ENCODE measurements at regions not wholly inside any gene's neighbourhood (a gene's known extent, or its start where the extent isn't known, plus 50 kb on each side); places are given as distances from the start of the nearest gene placed in this dataset.

- no peak for DNase-seq
These were observed 77.8 kb upstream of the CCDC112 start for GRCh38 chr5:115374057-115374775.

DNA sequence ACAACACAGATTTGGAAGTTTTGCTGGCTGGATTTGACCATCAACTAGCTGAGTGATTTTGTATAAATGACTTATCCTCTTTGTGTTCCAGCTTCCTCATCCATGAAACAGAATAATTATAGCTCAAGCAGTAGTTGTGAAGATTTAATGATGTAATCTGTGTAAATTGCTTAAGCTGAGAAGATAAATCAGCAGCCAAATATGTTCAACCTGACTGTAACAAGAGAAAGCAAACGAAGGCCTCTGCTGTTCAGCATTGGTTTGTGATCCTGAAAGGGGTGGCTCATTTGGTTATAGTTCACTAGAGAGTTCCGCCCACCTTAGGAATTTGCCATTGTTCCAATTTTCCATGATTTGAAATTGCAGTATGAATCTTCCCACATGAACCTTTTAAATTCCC lies 75.7 kb upstream of the CCDC112 start:
- no peak for DNase-seq

- no peak for DNase-seq
These were observed 73.1 kb upstream of the CCDC112 start for GRCh38 chr5:115369430-115370144.

- DNase-seq = no peak
These were observed 69.8 kb upstream of the CCDC112 start for GRCh38 chr5:115366223-115366622.

GRCh38 chr5:115363879-115364278 lies 67.4 kb upstream of the CCDC112 start:
- no peak for DNase-seq

- DNase-seq = no peak
These were observed 63.7 kb upstream of the CCDC112 start for GRCh38 chr5:115360046-115360685.

DNA sequence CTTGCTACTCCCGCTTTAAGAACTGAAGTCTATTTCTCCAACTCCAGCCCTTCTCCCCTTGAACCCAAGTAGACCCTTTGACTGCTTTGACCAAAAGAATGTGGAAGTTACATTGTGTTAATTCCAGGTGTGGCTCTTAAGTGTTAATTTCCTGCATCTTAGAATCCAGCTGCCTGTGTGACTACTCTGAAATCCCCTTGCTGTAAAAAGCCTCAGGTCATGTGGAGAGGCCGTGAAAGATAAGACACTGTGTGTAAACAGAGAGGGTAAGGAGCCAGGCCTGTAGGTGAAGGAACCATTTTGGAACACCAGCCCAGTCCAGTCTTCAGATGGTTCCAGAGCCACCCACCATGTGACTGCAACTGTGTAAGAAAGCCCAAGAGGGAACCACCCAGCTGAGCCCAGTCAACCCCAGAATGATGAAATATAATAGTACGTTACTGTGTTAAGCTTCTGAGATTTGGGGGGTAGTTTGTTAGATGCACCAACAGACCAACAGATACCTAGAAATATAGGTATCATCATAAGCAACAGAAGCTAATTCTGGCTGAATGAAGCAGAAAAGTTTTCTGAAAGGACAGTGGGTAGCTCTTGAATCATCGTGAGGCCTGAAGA lies 59.4 kb upstream of the CCDC112 start:
- no peak for DNase-seq

- DNase-seq = no peak
These were observed 58.6 kb upstream of the CCDC112 start for GRCh38 chr5:115355095-115355494.

GRCh38 chr5:115354246-115354645 lies 57.8 kb upstream of the CCDC112 start:
- DNase-seq = no peak

DNA sequence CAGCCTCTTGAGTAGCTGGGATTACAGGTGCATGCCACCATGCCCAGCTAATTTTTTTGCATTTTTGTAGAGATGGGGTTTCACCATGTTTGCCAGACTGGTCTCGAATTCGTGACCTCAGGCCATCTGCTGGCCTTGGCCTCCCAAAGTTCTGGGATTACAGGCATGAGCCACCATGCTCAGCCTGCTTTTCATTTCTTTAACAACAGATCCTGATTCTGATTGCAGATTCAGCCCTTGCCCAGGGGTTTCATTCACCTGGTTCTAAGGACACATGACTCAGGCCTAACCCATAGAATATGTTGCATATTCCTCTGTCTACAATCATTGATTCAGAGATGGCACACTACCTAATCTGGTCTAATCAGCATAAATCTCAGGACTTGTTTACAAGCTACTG lies 56.1 kb upstream of the CCDC112 start:
- DNase-seq = no peak

DNA sequence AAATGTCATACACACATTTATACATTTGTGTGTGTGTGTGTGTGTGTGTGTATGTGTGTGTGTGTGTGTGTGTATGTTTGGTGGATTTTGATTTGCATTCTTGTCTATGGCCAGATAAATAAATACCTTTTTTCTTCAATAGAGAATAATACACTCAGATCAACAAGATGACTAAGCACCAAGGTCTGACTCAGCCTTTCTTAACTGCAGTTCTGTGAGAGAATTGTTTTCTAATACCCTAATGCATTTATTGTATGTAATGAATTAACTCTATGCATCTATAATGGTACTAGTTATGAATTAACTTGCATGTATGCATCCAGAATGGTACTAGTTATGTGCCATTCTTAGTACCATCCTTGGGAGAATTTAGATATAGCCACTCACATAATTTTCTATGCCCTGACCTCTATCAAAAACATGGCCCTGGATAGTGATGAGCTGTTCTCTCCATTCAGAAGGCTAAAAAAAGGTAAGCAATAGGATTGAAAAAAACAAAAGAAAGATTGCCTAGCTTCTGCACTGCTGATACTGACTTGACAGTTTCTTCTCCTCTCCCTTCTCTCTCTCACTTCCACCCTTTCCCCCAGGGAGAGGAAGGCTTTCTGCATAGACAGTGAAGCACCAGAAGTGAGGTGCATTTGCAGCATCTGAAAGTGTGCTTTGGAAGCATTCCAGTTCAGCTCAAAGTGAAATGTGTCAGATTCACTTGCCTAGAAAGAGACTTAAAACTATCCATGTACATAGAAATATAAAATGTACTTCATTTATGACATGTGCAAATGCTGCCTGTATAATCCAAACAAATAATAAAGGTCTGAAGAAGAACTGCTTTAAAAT lies 55.1 kb upstream of the CCDC112 start:
- DNase-seq = no peak

GRCh38 chr5:115350894-115351293 lies 54.4 kb upstream of the CCDC112 start:
- no peak for DNase-seq

- DNase-seq = no peak
These were observed 52.8 kb upstream of the CCDC112 start for GRCh38 chr5:115349001-115349817.

GRCh38 chr5:115348175-115348574 lies 51.7 kb upstream of the CCDC112 start:
- no peak for DNase-seq

All from NCI-H748 treated with DMSO at 0.1 percent for 48 hours (cell line).